Adipocyte (in vitro differentiated cells): ENCODE measurements at regions not wholly inside any gene's neighbourhood (a gene's known extent, or its start where the extent isn't known, plus 50 kb on each side); places are given as distances from the start of the nearest gene placed in this dataset.

Experiments used
- DNase-seq: peaks from one replicate; pipeline ENCODE4 v3.0.0-alpha.2; 2015; ENCODE audit warnings: low read depth
- H3K27me3 ChIP-seq: replicated peaks from 2 replicates; pipeline ENCODE4 v1.7.0; 2013; ENCODE audit warnings: mild to moderate bottlenecking, low read length, moderate library complexity; ENCODE audit not compliant: control insufficient read depth, insufficient read depth
- H3K36me3 ChIP-seq: 2 replicates; pipeline ENCODE4 v1.7.0; 2013; ENCODE audit warnings: low read length, mild to moderate bottlenecking, moderate library complexity; ENCODE audit not compliant: control insufficient read depth, insufficient read depth, severe bottlenecking
- H3K4me1 ChIP-seq: 2 replicates; pipeline ENCODE4 v1.7.0; 2013; ENCODE audit warnings: mild to moderate bottlenecking, low read length, moderate library complexity; ENCODE audit not compliant: control insufficient read depth, insufficient read depth
- H3K4me3 ChIP-seq: 2 replicates; pipeline ENCODE4 v1.7.0; 2013; ENCODE audit warnings: mild to moderate bottlenecking, low read length, moderate library complexity
- H3K9ac ChIP-seq: 2 replicates; pipeline ENCODE4 v1.7.0; 2013; ENCODE audit warnings: mild to moderate bottlenecking, low read length, moderate library complexity
- H3K9me3 ChIP-seq: 2 replicates; pipeline ENCODE4 v1.7.0; 2013; ENCODE audit warnings: mild to moderate bottlenecking, low read length, moderate library complexity; ENCODE audit not compliant: control insufficient read depth

DNA sequence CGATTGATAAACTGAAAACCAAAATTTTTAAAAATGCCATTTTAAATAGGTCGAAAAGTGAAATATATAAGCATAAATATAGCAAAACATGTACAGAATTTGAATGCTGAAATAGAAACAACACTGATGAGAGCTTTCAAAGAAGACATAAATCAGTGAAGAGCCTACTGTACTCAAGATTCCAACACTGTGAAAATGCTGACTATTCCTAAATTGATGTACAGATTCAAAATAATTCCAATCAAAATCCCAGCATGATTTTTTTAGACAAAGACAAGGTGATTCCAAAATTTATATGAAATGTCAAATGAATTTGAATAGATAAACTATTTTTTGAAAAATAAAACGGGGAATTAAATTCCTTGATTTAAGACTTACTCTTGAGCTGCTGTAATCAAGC is 1010.4 kb downstream of the TBC1D22A start:
- Histone ChIP-seq H3K9ac (no peak overlapping the region), H3K27me3 (no peaks in the 10 kb centered on the region)

DNA sequence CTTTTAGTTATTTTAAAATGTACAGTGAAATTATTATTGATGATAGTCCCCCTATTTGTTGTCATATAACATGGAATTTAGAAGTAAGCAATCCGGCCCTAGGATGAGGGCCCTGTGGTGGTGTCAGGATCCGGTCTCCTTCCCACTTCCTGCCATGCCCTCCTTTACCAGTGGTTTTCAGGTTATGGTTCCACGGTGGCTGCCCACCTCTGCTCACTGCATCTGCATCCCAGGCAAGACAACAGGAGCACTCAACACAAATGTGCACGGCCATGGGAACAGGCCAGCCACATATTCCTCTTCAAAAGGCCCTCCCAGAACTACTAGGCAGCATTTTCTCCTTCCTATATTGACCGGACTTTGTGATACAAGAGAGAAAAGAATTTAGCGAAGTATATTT is 1007.2 kb downstream of the TBC1D22A start:
- H3K9ac ChIP-seq, result no peak overlapping the region
- no peaks in the 10 kb centered on the region for H3K36me3 ChIP-seq
- H3K9me3 ChIP-seq, result no peaks in the 10 kb centered on the region
- H3K4me1 ChIP-seq, result no peaks in the 10 kb centered on the region
- no peak overlapping the region for H3K4me3 ChIP-seq
- DNase-seq, result no peak
- H3K27me3 ChIP-seq, result no peaks in the 10 kb centered on the region

More for the DNA sequence above, 1010.4 kb downstream of the TBC1D22A start:
- Histone ChIP-seq H3K9me3 (no peaks in the 10 kb centered on the region), H3K4me3 (no peak overlapping the region), H3K36me3 (no peaks in the 10 kb centered on the region), H3K4me1 (no peaks in the 10 kb centered on the region)
- no peak for DNase-seq

DNA sequence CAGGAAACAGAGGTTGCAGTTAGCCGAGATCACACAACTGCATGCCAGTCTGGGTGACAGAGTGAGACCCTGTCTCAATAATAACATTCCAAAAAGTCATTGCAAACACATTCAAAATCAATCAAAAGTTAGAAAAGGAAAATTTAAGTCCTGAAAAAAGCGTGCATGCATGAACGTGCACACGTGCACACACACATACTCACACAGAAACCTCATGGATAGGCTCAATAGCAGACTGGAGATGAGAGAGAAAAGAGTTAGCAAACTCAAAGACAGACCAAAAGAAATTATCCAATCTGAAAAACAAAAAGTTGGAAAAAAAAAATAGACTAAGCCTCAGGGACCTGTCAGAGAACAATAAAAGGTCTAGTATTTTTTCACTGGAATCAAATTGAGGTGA is 1005.6 kb downstream of the TBC1D22A start:
- no peaks in the 10 kb centered on the region for H3K9me3 ChIP-seq
- no peak for DNase-seq

DNA sequence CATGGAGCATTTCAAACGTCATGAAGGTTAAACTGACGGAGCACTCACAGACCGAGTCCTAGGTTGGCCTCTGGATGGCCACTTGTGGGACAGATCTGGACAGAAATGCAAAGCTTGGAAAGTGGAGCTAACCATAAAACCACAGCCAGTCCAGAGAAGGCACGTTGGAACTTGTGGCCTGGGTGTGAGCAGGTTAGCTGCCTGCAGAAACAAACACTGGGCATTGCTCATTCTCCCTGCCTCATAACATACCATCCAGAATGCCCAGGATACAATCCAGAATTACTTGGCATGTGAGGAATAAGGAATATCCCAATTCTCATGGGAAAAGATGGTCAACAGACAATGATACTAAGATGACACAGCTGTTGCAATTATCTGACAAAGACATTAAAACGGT is 1005.0 kb downstream of the TBC1D22A start:
- DNase-seq, result no peak
- Histone ChIP-seq H3K4me3 (no peak overlapping the region), H3K4me1 (no peaks in the 10 kb centered on the region), H3K9ac (no peak overlapping the region), H3K27me3 (no peaks in the 10 kb centered on the region), H3K9me3 (no peaks in the 10 kb centered on the region), H3K36me3 (no peaks in the 10 kb centered on the region)

More for the DNA sequence above, 1005.6 kb downstream of the TBC1D22A start:
- Histone ChIP-seq H3K4me3 (no peak overlapping the region), H3K36me3 (no peaks in the 10 kb centered on the region), H3K9ac (no peak overlapping the region), H3K4me1 (no peaks in the 10 kb centered on the region), H3K27me3 (no peaks in the 10 kb centered on the region)

DNA sequence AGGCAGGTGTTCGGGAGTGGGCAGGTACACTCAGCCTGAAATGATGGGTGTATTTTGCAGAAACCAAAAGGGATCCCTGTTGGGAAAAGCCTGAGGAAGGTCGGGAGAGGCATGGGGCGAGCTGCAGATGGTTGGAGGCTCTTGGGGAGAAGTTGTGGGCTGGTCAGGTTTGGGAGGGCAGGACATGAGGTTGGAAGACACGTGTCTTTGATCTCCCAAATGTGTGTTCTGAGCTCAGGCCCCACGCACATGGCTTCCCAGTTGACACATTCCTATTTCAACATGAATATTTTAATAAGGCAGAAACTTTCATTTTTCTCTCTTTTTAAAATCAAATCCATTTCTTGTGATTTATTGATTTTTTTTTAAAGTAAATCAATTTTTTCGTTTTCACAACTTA is 1003.3 kb downstream of the TBC1D22A start:
- Histone ChIP-seq H3K4me3 (no peak overlapping the region), H3K27me3 (no peaks in the 10 kb centered on the region), H3K4me1 (no peaks in the 10 kb centered on the region), H3K9ac (no peak overlapping the region), H3K36me3 (no peaks in the 10 kb centered on the region), H3K9me3 (no peaks in the 10 kb centered on the region)
- no peak for DNase-seq

DNA sequence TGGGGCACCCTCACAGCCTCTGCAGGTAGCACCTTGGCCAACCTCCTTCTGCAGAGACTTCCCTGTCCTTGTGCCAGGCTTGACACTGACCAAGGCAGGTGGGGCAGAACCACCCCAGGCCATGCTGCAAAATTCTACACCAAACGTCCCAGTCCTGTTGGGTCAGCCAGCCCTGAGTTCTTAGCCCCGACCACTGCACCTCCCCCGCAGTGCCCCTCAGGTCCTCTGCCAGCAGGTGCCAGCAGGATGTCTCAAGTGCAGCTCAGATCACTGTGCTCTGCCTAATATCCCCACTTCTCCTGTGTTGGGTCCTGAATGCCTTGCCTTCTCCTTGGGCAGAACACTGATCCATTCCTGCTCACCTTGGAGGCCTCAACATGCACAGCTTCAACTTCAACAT is 999.7 kb downstream of the TBC1D22A start:
- Histone ChIP-seq H3K4me3 (no peak overlapping the region), H3K27me3 (no peaks in the 10 kb centered on the region), H3K4me1 (no peaks in the 10 kb centered on the region), H3K9ac (no peak overlapping the region), H3K9me3 (peaks cover under 1% of the 10 kb centered on the region), H3K36me3 (no peaks in the 10 kb centered on the region)
- no peak for DNase-seq

DNA sequence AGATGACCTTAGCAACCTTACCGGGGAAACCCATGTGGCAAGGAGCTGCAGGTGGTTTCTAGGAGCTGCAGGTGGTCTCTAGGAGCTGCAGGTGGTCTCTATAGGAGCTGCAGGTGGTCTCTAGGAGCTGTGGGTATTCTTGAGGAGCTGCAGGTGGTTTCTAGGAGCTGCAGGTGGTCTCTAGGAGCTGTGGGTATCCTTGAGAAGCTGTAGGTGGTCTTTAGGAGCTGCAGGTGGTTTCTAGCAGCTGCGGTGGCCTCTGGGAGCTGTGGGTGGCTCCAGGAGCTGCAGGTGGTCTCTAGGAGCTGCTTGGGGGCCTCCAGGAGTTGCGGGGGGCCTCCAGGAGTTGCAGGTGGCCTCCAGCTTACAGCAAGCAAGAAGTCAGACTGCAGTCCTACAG is 997.5 kb downstream of the TBC1D22A start:
- no peaks in the 10 kb centered on the region for H3K27me3 ChIP-seq
- no peaks in the 10 kb centered on the region for H3K4me1 ChIP-seq
- H3K4me3 ChIP-seq, result no peak overlapping the region
- H3K9ac ChIP-seq, result no peak overlapping the region
- peaks cover 2% of the 10 kb centered on the region for H3K9me3 ChIP-seq
- no peaks in the 10 kb centered on the region for H3K36me3 ChIP-seq
- DNase-seq, result no peak

DNA sequence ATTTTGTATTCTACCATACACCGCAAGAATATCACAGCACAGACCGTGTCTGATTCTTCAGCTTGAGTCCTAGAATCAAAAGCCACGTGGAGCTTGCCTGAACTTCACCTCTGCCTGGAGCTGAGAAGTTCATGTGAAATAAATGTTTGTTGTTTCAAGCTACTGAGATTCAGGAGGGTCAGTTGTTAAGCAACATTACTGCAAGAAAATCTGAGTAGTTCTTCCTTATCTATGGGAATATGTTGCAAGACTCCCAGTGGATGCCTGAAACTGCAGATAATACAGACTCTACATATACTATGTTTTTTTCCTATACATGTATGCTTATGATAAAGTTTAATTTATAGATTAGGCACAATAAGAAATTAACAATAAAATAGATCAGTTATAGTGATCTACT is 995.3 kb downstream of the TBC1D22A start:
- Histone ChIP-seq H3K9ac (no peak overlapping the region), H3K36me3 (no peaks in the 10 kb centered on the region), H3K4me1 (no peaks in the 10 kb centered on the region), H3K4me3 (no peak overlapping the region), H3K9me3 (peaks cover 2% of the 10 kb centered on the region), H3K27me3 (no peaks in the 10 kb centered on the region)
- DNase-seq, result no peak

DNA sequence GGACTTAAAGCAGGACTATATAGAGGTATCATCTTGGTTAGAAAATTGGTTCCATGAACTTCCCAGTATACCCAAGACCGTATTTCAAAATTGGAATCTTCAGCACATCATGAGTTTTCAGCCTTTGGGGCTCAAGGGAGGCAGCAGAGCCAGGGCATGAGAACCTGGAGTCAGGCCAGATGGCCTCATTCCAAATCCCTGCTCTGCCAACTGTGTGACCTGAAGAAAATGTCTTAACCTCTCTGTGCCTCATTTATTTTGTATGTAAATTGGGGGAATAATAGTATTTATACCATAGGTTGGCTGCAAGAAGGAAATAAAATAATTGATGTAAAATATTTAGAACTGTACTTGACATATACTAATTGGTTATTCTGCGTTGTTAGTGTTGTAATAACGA is 987.6 kb downstream of the TBC1D22A start:
- H3K4me1 ChIP-seq, result no peaks in the 10 kb centered on the region
- no peaks in the 10 kb centered on the region for H3K27me3 ChIP-seq
- H3K9ac ChIP-seq, result no peak overlapping the region
- H3K36me3 ChIP-seq, result no peaks in the 10 kb centered on the region
- no peaks in the 10 kb centered on the region for H3K9me3 ChIP-seq
- H3K4me3 ChIP-seq, result no peak overlapping the region
- no peak for DNase-seq

DNA sequence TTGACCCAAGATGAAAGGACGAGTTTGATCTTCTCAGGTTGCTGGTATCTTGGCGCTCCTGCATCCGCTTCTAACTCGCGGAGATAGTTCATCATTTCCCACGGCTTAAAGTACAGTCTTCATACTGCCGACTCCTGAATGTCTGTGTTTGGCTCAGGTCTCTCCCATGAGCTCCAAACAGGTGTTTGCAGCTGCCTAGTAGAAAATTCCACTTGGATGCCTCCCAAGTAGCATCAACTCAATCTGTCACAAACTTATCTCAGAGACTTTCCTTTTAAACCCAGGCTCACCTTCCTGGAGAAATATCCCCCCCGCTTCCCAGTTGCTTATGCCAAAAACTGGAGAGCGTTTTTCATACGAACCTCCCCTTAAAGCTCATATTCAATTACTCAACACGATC is 986.5 kb downstream of the TBC1D22A start:
- H3K4me1 ChIP-seq, result no peaks in the 10 kb centered on the region
- H3K36me3 ChIP-seq, result no peaks in the 10 kb centered on the region
- DNase-seq, result no peak
- H3K27me3 ChIP-seq, result no peaks in the 10 kb centered on the region
- H3K4me3 ChIP-seq, result no peak overlapping the region
- H3K9me3 ChIP-seq, result no peaks in the 10 kb centered on the region
- H3K9ac ChIP-seq, result no peak overlapping the region

DNA sequence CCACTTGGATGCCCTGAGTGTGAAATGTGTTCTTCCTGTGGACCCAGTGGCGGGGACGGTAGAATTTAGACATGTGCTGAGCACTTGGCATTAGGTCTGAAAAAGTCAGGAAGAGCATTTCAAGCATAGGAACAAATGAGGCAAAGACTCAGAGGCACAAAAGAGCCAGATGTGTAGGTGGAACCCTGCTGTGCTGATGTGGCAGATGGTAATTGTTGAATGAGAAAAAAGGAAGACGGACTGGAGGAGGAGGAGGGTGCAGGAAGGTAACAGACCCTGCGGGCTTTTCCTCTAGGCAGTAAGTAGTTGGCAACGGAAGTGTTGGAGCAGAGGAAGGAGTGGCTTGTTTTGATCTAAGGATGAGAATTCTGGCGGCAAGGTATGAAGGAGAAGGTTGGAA is 985.8 kb downstream of the TBC1D22A start:
- H3K27me3 ChIP-seq, result no peaks in the 10 kb centered on the region
- no peak overlapping the region for H3K4me3 ChIP-seq
- no peaks in the 10 kb centered on the region for H3K4me1 ChIP-seq
- no peaks in the 10 kb centered on the region for H3K36me3 ChIP-seq
- H3K9me3 ChIP-seq, result no peaks in the 10 kb centered on the region
- DNase-seq, result no peak
- H3K9ac ChIP-seq, result no peak overlapping the region

DNA sequence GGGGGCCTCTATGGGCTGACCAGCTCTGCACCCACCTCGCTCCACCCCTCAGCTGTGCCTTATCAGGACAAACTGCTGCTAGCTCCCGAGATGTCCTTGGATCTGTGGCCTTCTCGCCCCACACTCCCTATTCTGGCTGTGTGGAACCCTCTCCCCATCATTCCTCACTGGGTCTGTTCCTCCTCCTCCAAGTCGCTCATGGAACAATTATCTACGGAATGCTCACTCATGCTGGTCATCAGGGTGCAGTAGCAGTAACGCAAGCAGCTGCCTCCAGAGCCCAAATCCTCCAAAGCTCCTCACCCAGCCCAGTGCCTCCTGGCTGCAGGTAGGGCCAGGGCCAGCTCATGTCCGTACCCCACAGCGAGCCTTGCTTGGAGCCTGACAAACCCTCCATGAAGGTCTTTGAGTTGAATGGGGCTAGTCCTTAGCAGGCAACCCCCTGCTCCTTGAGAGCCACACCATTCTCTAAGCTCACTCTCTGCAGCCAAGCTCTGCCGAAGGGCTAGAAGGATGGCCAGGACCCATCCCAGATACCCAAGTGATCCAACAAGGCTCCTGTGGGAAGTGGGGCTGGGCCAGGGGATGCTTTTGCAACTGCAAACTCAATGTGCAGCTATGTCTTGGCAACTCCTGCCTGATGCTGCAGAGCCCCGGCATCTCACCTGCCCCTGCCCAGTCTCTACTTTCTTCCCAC is 977.8 kb downstream of the TBC1D22A start:
- no peaks in the 10 kb centered on the region for H3K36me3 ChIP-seq
- no peaks in the 10 kb centered on the region for H3K9me3 ChIP-seq
- no peak for DNase-seq
- H3K4me3 ChIP-seq, result no peak overlapping the region
- no peaks in the 10 kb centered on the region for H3K4me1 ChIP-seq
- H3K9ac ChIP-seq, result no peak overlapping the region
- H3K27me3 ChIP-seq, result peaks cover 9% of the 10 kb centered on the region
